ENCODE measurements at regions not wholly inside any gene's neighbourhood (a gene's known extent, or its start where the extent isn't known, plus 50 kb on each side); places are given as distances from the start of the nearest gene placed in this dataset.

DNA sequence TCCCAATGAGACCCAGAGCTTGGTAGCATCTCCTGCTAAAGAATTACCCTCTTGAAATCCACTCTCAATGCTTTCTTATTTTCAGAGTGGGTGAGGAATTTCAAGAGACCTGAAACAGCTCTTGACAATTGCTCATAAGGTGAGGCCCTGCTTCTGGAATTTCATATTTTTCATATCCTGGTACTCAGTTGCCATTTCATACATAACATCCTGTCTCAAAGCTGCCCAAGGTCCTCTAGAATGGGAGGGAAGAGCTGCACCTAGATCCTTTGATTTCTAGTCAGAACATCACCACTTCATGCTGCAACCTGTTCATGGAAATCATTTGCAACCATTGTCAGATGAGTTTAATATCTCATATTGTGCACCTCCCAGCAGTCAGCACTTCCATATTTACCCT lies 404.8 kb upstream of the GALNT5 start:
- ChIA-PET POLR2A (interaction anchor here (0.7 kb wide), 1 partner anchor 440 kb away, joined by 3 read pairs; no protein-coding TSS in a partner anchor), CTCF (no interaction called here)
- DNase-seq (ENCODE audit: low read depth), result no peak
- H3K27me3 ChIP-seq (ENCODE audit: control insufficient read depth, insufficient read depth, low read length), result no peaks in the 10 kb centered on the region
- no peaks in the 10 kb centered on the region for H3K36me3 ChIP-seq (ENCODE audit: control insufficient read depth, insufficient read depth, low read length)
- TF ChIP-seq, protein P1, sequence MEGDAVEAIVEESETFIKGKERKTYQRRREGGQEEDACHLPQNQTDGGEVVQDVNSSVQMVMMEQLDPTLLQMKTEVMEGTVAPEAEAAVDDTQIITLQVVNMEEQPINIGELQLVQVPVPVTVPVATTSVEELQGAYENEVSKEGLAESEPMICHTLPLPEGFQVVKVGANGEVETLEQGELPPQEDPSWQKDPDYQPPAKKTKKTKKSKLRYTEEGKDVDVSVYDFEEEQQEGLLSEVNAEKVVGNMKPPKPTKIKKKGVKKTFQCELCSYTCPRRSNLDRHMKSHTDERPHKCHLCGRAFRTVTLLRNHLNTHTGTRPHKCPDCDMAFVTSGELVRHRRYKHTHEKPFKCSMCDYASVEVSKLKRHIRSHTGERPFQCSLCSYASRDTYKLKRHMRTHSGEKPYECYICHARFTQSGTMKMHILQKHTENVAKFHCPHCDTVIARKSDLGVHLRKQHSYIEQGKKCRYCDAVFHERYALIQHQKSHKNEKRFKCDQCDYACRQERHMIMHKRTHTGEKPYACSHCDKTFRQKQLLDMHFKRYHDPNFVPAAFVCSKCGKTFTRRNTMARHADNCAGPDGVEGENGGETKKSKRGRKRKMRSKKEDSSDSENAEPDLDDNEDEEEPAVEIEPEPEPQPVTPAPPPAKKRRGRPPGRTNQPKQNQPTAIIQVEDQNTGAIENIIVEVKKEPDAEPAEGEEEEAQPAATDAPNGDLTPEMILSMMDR (IDR thresholded peaks at IDR 0.05; ENCODE audit: insufficient read depth, low read depth, low read length), result no peak
- H3K4me3 ChIP-seq (ENCODE audit: low read depth, low read length), result no peak overlapping the region

GRCh38 chr2:156864325-156864724 lies 393.2 kb upstream of the GALNT5 start:
- no peak for DNase-seq (ENCODE audit: low read depth)
- ChIA-PET POLR2A (no interaction called here), CTCF (no interaction called here)
- Histone ChIP-seq H3K36me3 (ENCODE audit: control insufficient read depth, insufficient read depth, low read length) (no peaks in the 10 kb centered on the region), H3K4me3 (ENCODE audit: low read depth, low read length) (no peak overlapping the region), H3K27me3 (ENCODE audit: control insufficient read depth, insufficient read depth, low read length) (no peaks in the 10 kb centered on the region)
- TF ChIP-seq, protein P1 (IDR thresholded peaks at IDR 0.05; ENCODE audit: insufficient read depth, low read depth, low read length), result no peak

- POLR2A ChIA-PET, result no interaction called here
- CTCF ChIA-PET, result no interaction called here
- DNase-seq (ENCODE audit: low read depth), result no peak
- Histone ChIP-seq H3K36me3 (ENCODE audit: control insufficient read depth, insufficient read depth, low read length) (no peaks in the 10 kb centered on the region), H3K4me3 (ENCODE audit: low read depth, low read length) (no peak overlapping the region), H3K27me3 (ENCODE audit: control insufficient read depth, insufficient read depth, low read length) (no peaks in the 10 kb centered on the region)
- TF ChIP-seq, protein P1 (IDR thresholded peaks at IDR 0.05; ENCODE audit: insufficient read depth, low read depth, low read length), result no peak
Observed at GRCh38 chr2:156864753-156865152, 392.8 kb upstream of the GALNT5 start.

- TF ChIP-seq, protein P1 (IDR thresholded peaks at IDR 0.05; ENCODE audit: insufficient read depth, low read depth, low read length), result no peak
- H3K27me3 ChIP-seq (ENCODE audit: control insufficient read depth, insufficient read depth, low read length), result no peaks in the 10 kb centered on the region
- CTCF ChIA-PET, result no interaction called here
- H3K36me3 ChIP-seq (ENCODE audit: control insufficient read depth, insufficient read depth, low read length), result no peaks in the 10 kb centered on the region
- no peak overlapping the region for H3K4me3 ChIP-seq (ENCODE audit: low read depth, low read length)
- no peak for DNase-seq (ENCODE audit: low read depth)
- POLR2A ChIA-PET, result no interaction called here
Observed at GRCh38 chr2:156867201-156867600, 390.3 kb upstream of the GALNT5 start.

DNA sequence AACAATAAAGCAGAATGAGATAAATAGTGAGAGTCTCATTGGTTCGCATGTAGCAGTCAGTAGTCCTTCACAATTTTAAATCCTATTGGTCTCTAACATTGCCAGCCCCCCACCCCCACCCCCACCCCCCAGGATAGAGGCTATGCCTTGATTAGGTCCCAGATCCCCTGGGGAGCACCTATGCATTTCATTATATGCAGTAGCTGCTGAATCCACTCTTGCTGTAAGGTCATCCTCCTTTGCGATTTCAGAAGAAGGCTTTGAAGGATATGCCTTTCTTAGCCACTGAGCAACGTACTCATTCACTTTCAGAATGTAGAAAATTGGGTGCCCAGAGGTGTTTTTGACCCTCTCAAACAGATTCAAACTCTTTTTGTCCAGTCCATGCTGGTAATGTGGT lies 382.8 kb upstream of the GALNT5 start:
- Histone ChIP-seq H3K4me3 (ENCODE audit: low read depth, low read length) (no peak overlapping the region), H3K36me3 (ENCODE audit: control insufficient read depth, insufficient read depth, low read length) (no peaks in the 10 kb centered on the region), H3K27me3 (ENCODE audit: control insufficient read depth, insufficient read depth, low read length) (no peaks in the 10 kb centered on the region)
- TF ChIP-seq, protein P1 (IDR thresholded peaks at IDR 0.05; ENCODE audit: insufficient read depth, low read depth, low read length), result no peak
- ChIA-PET POLR2A (no interaction called here), CTCF (no interaction called here)
- no peak for DNase-seq (ENCODE audit: low read depth)

Measured in BJ (cell line).